ENCODE measurements at regions not wholly inside any gene's neighbourhood (a gene's known extent, or its start where the extent isn't known, plus 50 kb on each side); places are given as distances from the start of the nearest gene placed in this dataset.

DNA sequence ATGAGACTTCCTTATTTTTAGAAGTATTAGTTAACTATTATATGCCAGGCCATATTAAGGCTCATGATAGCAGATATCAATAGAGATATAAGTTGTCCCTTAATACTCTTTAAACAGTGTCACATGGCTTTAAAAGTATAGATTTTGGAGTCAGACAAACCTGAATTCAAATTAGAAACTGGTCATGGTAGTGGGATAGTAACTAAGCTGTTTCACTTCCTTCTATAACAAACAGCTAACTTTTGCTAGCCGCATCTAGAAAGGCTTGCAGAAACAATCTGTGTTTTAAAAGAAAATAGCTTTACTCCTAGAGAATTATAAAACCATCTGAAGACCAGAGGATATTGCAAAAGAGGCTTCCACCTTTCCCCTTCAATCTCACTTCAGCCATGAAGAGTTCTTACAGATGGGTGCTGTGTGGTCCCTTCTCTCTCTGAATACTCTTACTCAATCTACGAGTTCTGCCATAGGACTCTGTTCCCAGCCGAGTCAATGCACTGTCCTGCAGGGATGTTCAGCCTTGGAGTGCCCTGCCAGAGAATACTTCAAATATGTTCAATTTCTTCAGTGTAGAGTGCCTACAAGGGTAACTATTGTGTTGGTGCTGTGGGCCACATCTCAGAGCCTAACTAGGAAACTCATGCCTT, 810.2 kb downstream of the EFNA5 start:
- TF ChIP-seq, protein P1, sequence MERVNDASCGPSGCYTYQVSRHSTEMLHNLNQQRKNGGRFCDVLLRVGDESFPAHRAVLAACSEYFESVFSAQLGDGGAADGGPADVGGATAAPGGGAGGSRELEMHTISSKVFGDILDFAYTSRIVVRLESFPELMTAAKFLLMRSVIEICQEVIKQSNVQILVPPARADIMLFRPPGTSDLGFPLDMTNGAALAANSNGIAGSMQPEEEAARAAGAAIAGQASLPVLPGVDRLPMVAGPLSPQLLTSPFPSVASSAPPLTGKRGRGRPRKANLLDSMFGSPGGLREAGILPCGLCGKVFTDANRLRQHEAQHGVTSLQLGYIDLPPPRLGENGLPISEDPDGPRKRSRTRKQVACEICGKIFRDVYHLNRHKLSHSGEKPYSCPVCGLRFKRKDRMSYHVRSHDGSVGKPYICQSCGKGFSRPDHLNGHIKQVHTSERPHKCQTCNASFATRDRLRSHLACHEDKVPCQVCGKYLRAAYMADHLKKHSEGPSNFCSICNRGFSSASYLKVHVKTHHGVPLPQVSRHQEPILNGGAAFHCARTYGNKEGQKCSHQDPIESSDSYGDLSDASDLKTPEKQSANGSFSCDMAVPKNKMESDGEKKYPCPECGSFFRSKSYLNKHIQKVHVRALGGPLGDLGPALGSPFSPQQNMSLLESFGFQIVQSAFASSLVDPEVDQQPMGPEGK (CRISPR knock-in tag; IDR thresholded peaks at IDR 0.05; ENCODE audit: borderline replicate concordance) = no peak
- TF ChIP-seq, protein P2, sequence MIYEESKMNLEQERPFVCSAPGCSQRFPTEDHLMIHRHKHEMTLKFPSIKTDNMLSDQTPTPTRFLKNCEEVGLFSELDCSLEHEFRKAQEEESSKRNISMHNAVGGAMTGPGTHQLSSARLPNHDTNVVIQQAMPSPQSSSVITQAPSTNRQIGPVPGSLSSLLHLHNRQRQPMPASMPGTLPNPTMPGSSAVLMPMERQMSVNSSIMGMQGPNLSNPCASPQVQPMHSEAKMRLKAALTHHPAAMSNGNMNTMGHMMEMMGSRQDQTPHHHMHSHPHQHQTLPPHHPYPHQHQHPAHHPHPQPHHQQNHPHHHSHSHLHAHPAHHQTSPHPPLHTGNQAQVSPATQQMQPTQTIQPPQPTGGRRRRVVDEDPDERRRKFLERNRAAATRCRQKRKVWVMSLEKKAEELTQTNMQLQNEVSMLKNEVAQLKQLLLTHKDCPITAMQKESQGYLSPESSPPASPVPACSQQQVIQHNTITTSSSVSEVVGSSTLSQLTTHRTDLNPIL (CRISPR knock-in tag; IDR thresholded peaks at IDR 0.05; ENCODE audit: low read depth) = no peak
- no peak for TF ChIP-seq ZFP30 (CRISPR knock-in tag; IDR thresholded peaks at IDR 0.05)
- TF ChIP-seq CSDC2 (CRISPR knock-in tag; IDR thresholded peaks at IDR 0.05) = no peak
- TF ChIP-seq, protein P3, sequence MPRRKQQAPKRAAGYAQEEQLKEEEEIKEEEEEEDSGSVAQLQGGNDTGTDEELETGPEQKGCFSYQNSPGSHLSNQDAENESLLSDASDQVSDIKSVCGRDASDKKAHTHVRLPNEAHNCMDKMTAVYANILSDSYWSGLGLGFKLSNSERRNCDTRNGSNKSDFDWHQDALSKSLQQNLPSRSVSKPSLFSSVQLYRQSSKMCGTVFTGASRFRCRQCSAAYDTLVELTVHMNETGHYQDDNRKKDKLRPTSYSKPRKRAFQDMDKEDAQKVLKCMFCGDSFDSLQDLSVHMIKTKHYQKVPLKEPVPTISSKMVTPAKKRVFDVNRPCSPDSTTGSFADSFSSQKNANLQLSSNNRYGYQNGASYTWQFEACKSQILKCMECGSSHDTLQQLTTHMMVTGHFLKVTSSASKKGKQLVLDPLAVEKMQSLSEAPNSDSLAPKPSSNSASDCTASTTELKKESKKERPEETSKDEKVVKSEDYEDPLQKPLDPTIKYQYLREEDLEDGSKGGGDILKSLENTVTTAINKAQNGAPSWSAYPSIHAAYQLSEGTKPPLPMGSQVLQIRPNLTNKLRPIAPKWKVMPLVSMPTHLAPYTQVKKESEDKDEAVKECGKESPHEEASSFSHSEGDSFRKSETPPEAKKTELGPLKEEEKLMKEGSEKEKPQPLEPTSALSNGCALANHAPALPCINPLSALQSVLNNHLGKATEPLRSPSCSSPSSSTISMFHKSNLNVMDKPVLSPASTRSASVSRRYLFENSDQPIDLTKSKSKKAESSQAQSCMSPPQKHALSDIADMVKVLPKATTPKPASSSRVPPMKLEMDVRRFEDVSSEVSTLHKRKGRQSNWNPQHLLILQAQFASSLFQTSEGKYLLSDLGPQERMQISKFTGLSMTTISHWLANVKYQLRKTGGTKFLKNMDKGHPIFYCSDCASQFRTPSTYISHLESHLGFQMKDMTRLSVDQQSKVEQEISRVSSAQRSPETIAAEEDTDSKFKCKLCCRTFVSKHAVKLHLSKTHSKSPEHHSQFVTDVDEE (CRISPR knock-in tag; IDR thresholded peaks at IDR 0.05) = no peak
- TF ChIP-seq ISL1 (CRISPR knock-in tag; IDR thresholded peaks at IDR 0.05) = no peak
- TF ChIP-seq ZFP3 (CRISPR knock-in tag; IDR thresholded peaks at IDR 0.05) = no peak
- TF ChIP-seq ARNTL (CRISPR knock-in tag; IDR thresholded peaks at IDR 0.05; ENCODE audit: borderline replicate concordance, low read depth) = no peak
- TF ChIP-seq, protein P4, sequence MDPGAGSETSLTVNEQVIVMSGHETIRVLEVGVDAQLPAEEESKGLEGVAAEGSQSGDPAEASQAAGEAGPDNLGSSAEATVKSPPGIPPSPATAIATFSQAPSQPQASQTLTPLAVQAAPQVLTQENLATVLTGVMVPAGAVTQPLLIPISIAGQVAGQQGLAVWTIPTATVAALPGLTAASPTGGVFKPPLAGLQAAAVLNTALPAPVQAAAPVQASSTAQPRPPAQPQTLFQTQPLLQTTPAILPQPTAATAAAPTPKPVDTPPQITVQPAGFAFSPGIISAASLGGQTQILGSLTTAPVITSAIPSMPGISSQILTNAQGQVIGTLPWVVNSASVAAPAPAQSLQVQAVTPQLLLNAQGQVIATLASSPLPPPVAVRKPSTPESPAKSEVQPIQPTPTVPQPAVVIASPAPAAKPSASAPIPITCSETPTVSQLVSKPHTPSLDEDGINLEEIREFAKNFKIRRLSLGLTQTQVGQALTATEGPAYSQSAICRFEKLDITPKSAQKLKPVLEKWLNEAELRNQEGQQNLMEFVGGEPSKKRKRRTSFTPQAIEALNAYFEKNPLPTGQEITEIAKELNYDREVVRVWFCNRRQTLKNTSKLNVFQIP (CRISPR knock-in tag; IDR thresholded peaks at IDR 0.05; ENCODE audit: borderline replicate concordance, low read depth) = no peak
- TF ChIP-seq BACH2 (CRISPR knock-in tag; IDR thresholded peaks at IDR 0.05; ENCODE audit: borderline replicate concordance) = no peak
- no peak for TF ChIP-seq ZNF565 (CRISPR knock-in tag; conservative IDR thresholded peaks at IDR 0.05; ENCODE audit: low read depth)
- TF ChIP-seq RARB (CRISPR knock-in tag; IDR thresholded peaks at IDR 0.05) = no peak
